ENCODE measurements at regions not wholly inside any gene's neighbourhood (a gene's known extent, or its start where the extent isn't known, plus 50 kb on each side); places are given as distances from the start of the nearest gene placed in this dataset.
A peak's percentile ranks its signal among the peaks of the same experiment; 100 is the strongest.

DNA sequence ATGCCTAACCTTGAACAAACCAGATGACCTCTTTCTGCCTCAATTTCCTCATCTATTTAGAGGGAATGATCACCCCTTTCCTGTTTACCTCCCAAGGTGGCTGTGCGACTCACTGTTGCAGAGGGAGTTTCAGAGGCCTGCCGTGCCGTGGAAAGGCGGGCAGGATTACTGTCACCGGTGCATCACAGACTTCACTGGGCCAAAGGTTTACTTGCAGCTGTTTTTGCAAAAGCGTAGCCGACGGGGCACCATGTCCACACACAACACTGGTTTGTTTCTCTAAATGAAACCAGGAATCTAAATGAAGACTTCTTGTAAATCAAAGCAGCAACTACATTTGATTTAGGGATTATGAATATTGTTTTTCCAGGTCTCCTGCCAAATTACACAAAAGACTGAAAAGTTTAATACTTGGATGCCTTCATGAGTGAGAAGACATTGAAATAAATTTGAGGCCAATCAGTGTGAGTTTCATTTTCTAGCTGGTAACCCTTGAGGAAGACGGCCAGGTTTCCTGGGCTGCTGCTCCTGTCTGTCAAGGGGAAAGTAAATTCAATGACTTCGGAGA lies 696.1 kb upstream of the TMEM132C start:
- no peak for TF ChIP-seq CTCF (IDR thresholded peaks at IDR 0.05; ENCODE audit: low read depth, low read length, missing control alignments)
- no peak overlapping the region for H3K27ac ChIP-seq
- no peaks in the 10 kb centered on the region for H3K36me3 ChIP-seq (replicated peaks)
- H3K4me3 ChIP-seq (ENCODE audit: low read depth, low read length), result no peak overlapping the region
- no peak for DNase-seq
- in situ Hi-C loops (cut with HindIII; ENCODE audit: low pct_ligation_motif_present, low sequenced_read_pairs), result no loop called here
- no peaks in the 10 kb centered on the region for H3K27me3 ChIP-seq (replicated peaks)

DNA sequence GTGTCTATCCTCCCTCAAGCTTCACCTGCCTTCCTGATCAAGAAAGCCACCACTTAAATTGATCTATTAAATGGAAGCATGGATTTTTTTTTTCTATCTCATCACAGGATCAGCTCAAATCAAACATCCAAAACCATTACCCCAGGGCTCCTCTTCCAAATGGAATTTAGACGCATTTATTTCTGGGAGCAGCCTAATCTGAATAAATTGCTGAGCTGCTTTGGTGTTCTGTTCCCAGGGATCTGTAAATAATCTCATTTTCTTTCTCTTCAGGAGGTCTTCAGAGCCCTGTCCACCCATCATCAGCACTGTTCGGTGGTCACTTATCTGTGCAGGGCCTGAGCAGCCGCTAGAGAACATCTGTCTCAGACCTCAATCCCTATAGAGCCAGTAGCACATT lies 695.4 kb upstream of the TMEM132C start:
- in situ Hi-C loops (cut with HindIII; ENCODE audit: low pct_ligation_motif_present, low sequenced_read_pairs), result no loop called here
- no peaks in the 10 kb centered on the region for H3K27me3 ChIP-seq (replicated peaks)
- no peak overlapping the region for H3K27ac ChIP-seq
- H3K36me3 ChIP-seq (replicated peaks), result no peaks in the 10 kb centered on the region
- no peak for DNase-seq
- no peak overlapping the region for H3K4me3 ChIP-seq (ENCODE audit: low read depth, low read length)
- no peak for TF ChIP-seq CTCF (IDR thresholded peaks at IDR 0.05; ENCODE audit: low read depth, low read length, missing control alignments)

DNA sequence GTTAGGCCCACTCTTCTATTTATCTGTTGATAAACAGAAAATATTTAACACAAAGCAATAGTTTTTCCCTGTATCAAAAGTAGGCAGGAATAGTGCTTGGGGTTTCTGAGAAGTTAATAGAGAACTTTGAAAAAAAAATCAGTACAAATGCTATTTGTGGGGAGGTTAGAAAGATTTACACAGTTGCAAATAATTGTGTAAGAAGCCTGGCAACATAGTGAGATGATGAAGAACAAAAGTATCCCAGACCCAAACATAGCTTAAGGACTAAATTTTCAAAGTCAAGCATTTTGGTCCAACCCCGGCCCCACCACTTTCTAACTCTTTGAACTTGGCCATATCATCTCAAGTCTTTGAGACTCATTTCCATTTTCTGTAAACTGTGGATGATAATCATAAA lies 687.5 kb upstream of the TMEM132C start:
- Histone ChIP-seq H3K27me3 (replicated peaks) (no peaks in the 10 kb centered on the region), H3K36me3 (replicated peaks) (no peaks in the 10 kb centered on the region), H3K4me3 (ENCODE audit: low read depth, low read length) (no peak overlapping the region), H3K27ac (no peak overlapping the region)
- no peak for DNase-seq
- in situ Hi-C loops (cut with HindIII; ENCODE audit: low pct_ligation_motif_present, low sequenced_read_pairs), result no loop called here
- no peak for TF ChIP-seq CTCF (IDR thresholded peaks at IDR 0.05; ENCODE audit: low read depth, low read length, missing control alignments)

GRCh38 chr12:127582074-127582473 lies 684.9 kb upstream of the TMEM132C start:
- no peak overlapping the region for H3K27ac ChIP-seq
- no peak overlapping the region for H3K4me3 ChIP-seq (ENCODE audit: low read depth, low read length)
- no peak for TF ChIP-seq CTCF (IDR thresholded peaks at IDR 0.05; ENCODE audit: low read depth, low read length, missing control alignments)
- no peaks in the 10 kb centered on the region for H3K27me3 ChIP-seq (replicated peaks)
- no peaks in the 10 kb centered on the region for H3K36me3 ChIP-seq (replicated peaks)
- in situ Hi-C loops (cut with HindIII; ENCODE audit: low pct_ligation_motif_present, low sequenced_read_pairs), result no loop called here
- peak; percentile 28 for DNase-seq

- no peak overlapping the region for H3K27ac ChIP-seq
- no peak for DNase-seq
- H3K4me3 ChIP-seq (ENCODE audit: low read depth, low read length), result no peak overlapping the region
- no peaks in the 10 kb centered on the region for H3K27me3 ChIP-seq (replicated peaks)
- in situ Hi-C loops (cut with HindIII; ENCODE audit: low pct_ligation_motif_present, low sequenced_read_pairs), result no loop called here
- H3K36me3 ChIP-seq (replicated peaks), result no peaks in the 10 kb centered on the region
- TF ChIP-seq CTCF (IDR thresholded peaks at IDR 0.05; ENCODE audit: low read depth, low read length, missing control alignments), result no peak
Observed at GRCh38 chr12:127583041-127583440, 683.9 kb upstream of the TMEM132C start.

- no peaks in the 10 kb centered on the region for H3K27me3 ChIP-seq (replicated peaks)
- TF ChIP-seq CTCF (IDR thresholded peaks at IDR 0.05; ENCODE audit: low read depth, low read length, missing control alignments), result no peak
- in situ Hi-C loops (cut with HindIII; ENCODE audit: low pct_ligation_motif_present, low sequenced_read_pairs), result no loop called here
- peak; percentile 93 for DNase-seq
- H3K27ac ChIP-seq, result peak overlapping the region; percentile 83
- H3K36me3 ChIP-seq (replicated peaks), result no peaks in the 10 kb centered on the region
- no peak overlapping the region for H3K4me3 ChIP-seq (ENCODE audit: low read depth, low read length)
Observed at GRCh38 chr12:127588249-127588648, 678.7 kb upstream of the TMEM132C start.
